HG03175 (cell line): ENCODE measurements at regions not wholly inside any gene's neighbourhood (a gene's known extent, or its start where the extent isn't known, plus 50 kb on each side); places are given as distances from the start of the nearest gene placed in this dataset.

Experiments
- ATAC-seq: cut with Tn5 transposase; IDR thresholded peaks from one replicate; pipeline ENCODE4 v1.9.1; 2021; ENCODE audit warnings: mild to moderate bottlenecking, moderate library complexity; ENCODE audit not compliant: unreplicated experiment

- ATAC-seq, result no peak
These were observed 132.0 kb downstream of the RBFOX3 start for GRCh38 chr17:79478841-79479240.

DNA sequence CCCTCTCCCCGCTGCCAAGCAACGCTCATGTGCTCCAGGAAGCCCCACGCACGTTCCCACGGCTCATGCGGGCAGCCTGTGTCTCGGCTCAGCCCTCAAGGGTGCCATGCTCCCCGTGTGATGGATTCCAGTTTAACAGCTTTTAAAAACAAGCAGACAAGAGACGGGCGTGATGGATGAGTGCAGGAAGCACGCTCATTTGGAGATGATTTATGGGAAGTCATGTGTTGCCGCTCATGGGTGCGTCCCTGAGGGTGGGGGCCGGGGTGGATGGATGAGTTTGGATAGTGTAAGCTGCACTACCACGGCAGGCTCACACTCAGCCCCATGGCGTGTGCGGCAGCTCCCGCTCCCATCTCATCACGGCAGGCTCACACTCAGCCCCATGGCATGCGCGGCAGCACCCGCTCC lies 132.8 kb downstream of the RBFOX3 start:
- no peak for ATAC-seq

GRCh38 chr17:79476074-79476652 lies 134.7 kb downstream of the RBFOX3 start:
- no peak for ATAC-seq

DNA sequence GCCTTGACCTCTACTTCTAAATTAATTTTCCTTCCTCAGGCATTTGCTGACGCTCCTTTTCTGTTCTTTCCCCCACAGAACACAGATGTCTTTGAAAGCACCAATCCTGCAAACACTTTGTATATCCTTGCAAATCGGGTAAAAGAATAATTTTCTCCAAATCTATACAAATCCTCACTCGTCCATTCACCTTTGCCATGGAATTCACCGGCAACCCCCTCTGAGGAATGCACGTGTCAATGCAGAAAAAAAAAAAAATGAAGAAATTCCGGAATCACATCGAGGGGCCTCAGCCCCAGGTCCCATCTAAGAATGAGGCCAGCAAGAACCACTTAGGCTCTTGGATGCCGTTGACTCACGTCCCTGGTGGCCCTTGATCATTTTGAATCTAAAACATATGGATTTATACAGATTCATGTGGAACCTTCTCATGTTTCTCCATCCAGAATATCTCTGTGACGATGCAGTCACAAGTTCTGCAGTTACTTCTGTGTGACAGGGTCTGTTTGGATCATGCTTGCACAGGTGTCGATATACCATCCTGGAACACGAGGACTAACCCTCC lies 136.9 kb downstream of the RBFOX3 start:
- ATAC-seq, result no peak

GRCh38 chr17:79473111-79473875 lies 137.6 kb downstream of the RBFOX3 start:
- ATAC-seq, result no peak

GRCh38 chr17:79470754-79471153 lies 140.1 kb downstream of the RBFOX3 start:
- ATAC-seq, result no peak

DNA sequence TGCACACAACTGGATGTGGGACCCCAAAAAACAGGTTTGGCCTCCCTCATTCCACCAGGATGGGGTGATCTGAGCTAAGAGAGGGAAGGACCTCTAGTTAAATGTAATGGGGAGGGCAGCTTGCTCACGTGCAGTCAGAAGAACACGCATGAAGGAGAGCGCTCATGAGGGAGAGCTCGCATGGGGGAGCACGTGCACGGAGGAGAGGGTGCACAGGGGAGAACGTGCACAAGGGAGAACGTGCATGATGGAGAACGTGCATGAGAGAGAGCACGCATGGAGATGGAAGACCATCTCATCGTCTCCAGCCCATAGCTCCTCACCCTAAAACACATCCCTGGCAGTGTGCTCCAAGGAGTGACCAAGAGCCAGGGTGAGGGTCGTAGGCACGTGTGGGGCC lies 141.2 kb downstream of the RBFOX3 start:
- no peak for ATAC-seq

GRCh38 chr17:79468183-79468944 lies 142.5 kb downstream of the RBFOX3 start:
- ATAC-seq, result no peak

- no peak for ATAC-seq
These were observed 144.1 kb downstream of the RBFOX3 start for GRCh38 chr17:79466562-79467350.

- no peak for ATAC-seq
These were observed 145.2 kb downstream of the RBFOX3 start for GRCh38 chr17:79465681-79466025.

- ATAC-seq, result no peak
These were observed 145.7 kb downstream of the RBFOX3 start for GRCh38 chr17:79465011-79465680.

- ATAC-seq, result no peak
These were observed 146.4 kb downstream of the RBFOX3 start for GRCh38 chr17:79464318-79465010.

DNA sequence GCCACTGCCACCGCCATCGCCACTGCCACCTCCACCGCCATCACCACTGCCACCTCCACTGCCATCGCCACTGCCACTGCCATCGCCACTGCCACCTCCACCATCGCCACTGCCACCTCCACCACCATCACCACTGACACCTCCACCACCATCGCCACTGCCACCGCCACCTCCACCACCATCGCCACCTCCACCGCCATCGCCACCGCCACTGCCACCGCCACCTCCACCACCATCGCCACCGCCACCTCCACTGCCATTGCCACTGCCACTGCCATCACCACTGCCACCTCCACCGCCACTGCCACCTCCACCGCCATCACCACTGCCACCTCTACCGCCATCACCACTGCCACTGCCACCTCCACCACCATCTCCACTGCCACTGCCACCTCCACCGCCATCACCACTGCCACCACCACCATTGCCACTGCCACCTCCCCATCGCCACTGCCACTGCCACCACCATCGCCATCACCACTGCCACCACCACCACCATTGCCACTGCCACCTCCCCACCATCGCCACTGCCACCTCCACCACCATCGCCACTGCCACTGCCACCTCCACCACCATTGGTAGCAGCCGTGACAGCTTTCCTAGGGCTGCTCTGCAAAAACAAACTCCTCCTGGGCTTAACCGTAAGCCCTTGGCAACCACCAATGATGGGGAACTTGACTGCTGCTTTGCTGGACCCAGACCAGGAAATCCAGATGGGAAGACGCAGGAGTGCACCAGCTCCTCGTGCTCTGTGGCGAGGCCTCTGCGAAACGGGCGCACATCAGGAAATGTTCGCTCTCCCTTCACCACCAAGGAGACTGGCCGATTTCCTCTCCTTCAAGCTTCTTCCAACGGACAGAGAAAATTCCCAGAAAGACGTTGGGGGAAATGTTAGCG lies 147.2 kb downstream of the RBFOX3 start:
- no peak for ATAC-seq

DNA sequence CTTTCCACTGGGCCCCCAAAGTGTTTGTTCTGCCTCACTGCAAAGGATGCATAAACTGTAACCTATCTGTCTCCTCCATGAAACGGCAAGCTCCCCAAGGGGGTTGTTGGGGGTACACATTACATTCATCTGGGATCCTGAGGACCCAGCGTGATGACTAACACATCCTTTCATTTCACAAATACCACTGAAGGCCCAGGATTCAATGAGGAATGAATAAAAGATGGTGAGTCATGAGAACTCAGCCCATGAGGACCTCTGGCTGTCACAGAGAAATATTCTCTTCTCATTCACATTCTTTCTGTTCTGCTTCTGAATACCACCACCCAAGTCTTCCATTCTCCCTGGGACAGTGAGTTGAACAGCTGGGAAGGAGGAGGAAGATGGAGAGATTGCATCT lies 149.8 kb downstream of the RBFOX3 start:
- ATAC-seq, result no peak

DNA sequence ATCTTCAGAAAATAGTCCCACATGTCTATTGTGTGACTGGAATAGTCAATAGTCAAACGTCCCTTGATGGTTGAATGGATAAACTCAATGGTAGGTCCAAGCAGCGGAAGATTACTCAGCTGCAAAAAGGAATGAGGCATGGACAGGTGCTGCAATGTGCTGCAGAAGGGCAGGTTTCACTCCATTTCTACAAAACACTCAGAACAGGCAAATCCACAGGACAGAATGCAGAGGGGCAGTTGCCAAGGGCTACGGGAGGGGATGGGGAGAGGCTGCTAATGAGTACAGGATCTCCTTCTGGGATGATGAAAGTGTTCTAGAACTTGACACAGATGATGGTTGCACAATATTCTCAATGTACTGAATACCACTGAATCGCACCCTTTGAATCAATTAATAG lies 151.0 kb downstream of the RBFOX3 start:
- no peak for ATAC-seq

- ATAC-seq, result no peak
These were observed 151.7 kb downstream of the RBFOX3 start for GRCh38 chr17:79459003-79459655.

- no peak for ATAC-seq
These were observed 152.5 kb downstream of the RBFOX3 start for GRCh38 chr17:79458356-79458755.

- ATAC-seq, result no peak
These were observed 153.0 kb downstream of the RBFOX3 start for GRCh38 chr17:79457889-79458288.
